MM.1S (cell line): ENCODE measurements at regions not wholly inside any gene's neighbourhood (a gene's known extent, or its start where the extent isn't known, plus 50 kb on each side); places are given as distances from the start of the nearest gene placed in this dataset.

Source experiments
- DNase-seq: peaks from one replicate; pipeline ENCODE4 v3.0.0-alpha.2; 2015
- H2AFZ ChIP-seq: fragments of 300-600 bp; sonication (generic); 2 replicates; pipeline ENCODE4 v1.6.0; 2016; ENCODE audit warnings: antibody characterized with exemption, low read length
- H3F3A ChIP-seq: fragments of 300-600 bp; sonication (generic); 2 replicates; pipeline ENCODE4 v1.6.1; 2016; ENCODE audit warnings: mild to moderate bottlenecking, antibody characterized with exemption, low read length, moderate library complexity, mixed read lengths; ENCODE audit not compliant: insufficient read depth
- H3K27ac ChIP-seq: fragments of 300-600 bp; sonication (generic); 2 replicates; pipeline ENCODE4 v1.5.1; 2016; ENCODE audit warnings: mild to moderate bottlenecking, low read length
- H3K27me3 ChIP-seq: fragments of 300-600 bp; sonication (generic); replicated peaks from 2 replicates; pipeline ENCODE4 v1.6.0; 2016; ENCODE audit warnings: low read length; ENCODE audit not compliant: insufficient read depth
- H3K36me3 ChIP-seq: fragments of 300-600 bp; sonication (generic); replicated peaks from 2 replicates; pipeline ENCODE4 v1.6.1; 2016; ENCODE audit warnings: mild to moderate bottlenecking, low read length, mixed read lengths; ENCODE audit not compliant: insufficient read depth
- H3K4me1 ChIP-seq: fragments of 300-600 bp; sonication (generic); 2 replicates; pipeline ENCODE4 v1.6.1; 2016; ENCODE audit warnings: low read length, mixed read lengths
- H3K4me2 ChIP-seq: fragments of 300-600 bp; sonication (generic); 2 replicates; pipeline ENCODE4 v1.6.0; 2016; ENCODE audit warnings: low read depth, low read length
- H3K4me3 ChIP-seq: fragments of 300-600 bp; sonication (generic); 2 replicates; pipeline ENCODE4 v1.5.1; 2016; ENCODE audit warnings: low read length, mixed read lengths
- H3K79me2 ChIP-seq: fragments of 300-600 bp; sonication (generic); 2 replicates; pipeline ENCODE4 v1.6.1; 2016; ENCODE audit warnings: mixed run types, low read length, mixed read lengths
- H3K9ac ChIP-seq: fragments of 300-600 bp; sonication (generic); 2 replicates; pipeline ENCODE4 v1.6.1; 2016; ENCODE audit warnings: low read length, mixed read lengths
- H3K9me2 ChIP-seq: fragments of 300-600 bp; sonication (generic); replicated peaks from 2 replicates; pipeline ENCODE4 v1.6.1; 2016; ENCODE audit warnings: mild to moderate bottlenecking, low read length, mixed read lengths; ENCODE audit not compliant: insufficient read depth
- H3K9me3 ChIP-seq: fragments of 300-600 bp; sonication (generic); replicated peaks from 2 replicates; pipeline ENCODE4 v1.6.1; 2016; ENCODE audit warnings: mild to moderate bottlenecking, low read length, mixed read lengths; ENCODE audit not compliant: insufficient read depth
- H4K20me1 ChIP-seq: fragments of 300-600 bp; sonication (generic); 2 replicates; pipeline ENCODE4 v1.6.1; 2016; ENCODE audit warnings: mild to moderate bottlenecking, low read length, moderate library complexity, mixed read lengths; ENCODE audit not compliant: insufficient read depth
- CTCF ChIP-seq: fragments of 300-600 bp; sonication (generic); IDR thresholded peaks from 2 replicates; pipeline ENCODE4 v1.5.1; 2016; ENCODE audit warnings: antibody characterized with exemption, low read length, mixed read lengths
- EZH2 ChIP-seq: fragments of 300-600 bp; sonication (generic); optimal IDR thresholded peaks from 2 replicates; pipeline ENCODE3; 2017; ENCODE audit warnings: low read depth, mild to moderate bottlenecking, antibody characterized with exemption, low read length, mixed read lengths
- EZH2phosphoT487 ChIP-seq: fragments of 300-600 bp; sonication (generic); IDR thresholded peaks from 2 replicates; pipeline ENCODE4 v1.6.1; 2018; ENCODE audit warnings: antibody characterized with exemption, low read length

- peaks cover 5% of the 10 kb centered on the region for H3F3A ChIP-seq
- DNase-seq = no peak
- H3K27me3 ChIP-seq = no peaks in the 10 kb centered on the region
- TF ChIP-seq EZH2phosphoT487 (no peak), EZH2 (no peak), CTCF (no peak)
- H3K79me2 ChIP-seq = no peaks in the 10 kb centered on the region
- no peaks in the 10 kb centered on the region for H3K36me3 ChIP-seq
- H3K9me3 ChIP-seq = no peaks in the 10 kb centered on the region
- no peak overlapping the region for H3K4me2 ChIP-seq
- H2AFZ ChIP-seq = no peak overlapping the region
- H3K4me1 ChIP-seq = peaks cover 4% of the 10 kb centered on the region
- no peak overlapping the region for H3K9ac ChIP-seq
- no peaks in the 10 kb centered on the region for H4K20me1 ChIP-seq
- no peak overlapping the region for H3K4me3 ChIP-seq
- H3K9me2 ChIP-seq = no peaks in the 10 kb centered on the region
- no peak overlapping the region for H3K27ac ChIP-seq
Observed at GRCh38 chr5:51013036-51013435, 346.6 kb downstream of the PARP8 start.

GRCh38 chr5:51018423-51018822, 352.0 kb downstream of the PARP8 start:
- Histone ChIP-seq H3K9me2 (no peaks in the 10 kb centered on the region), H3K4me1 (peaks cover 15% of the 10 kb centered on the region), H3K9ac (no peak overlapping the region), H3K4me3 (no peak overlapping the region), H3K27me3 (no peaks in the 10 kb centered on the region), H3F3A (peaks cover 12% of the 10 kb centered on the region), H3K27ac (0 out of 2 replicates have a peak overlapping the region, but pooled peaks have one; percentile 3), H3K9me3 (no peaks in the 10 kb centered on the region), H3K79me2 (no peaks in the 10 kb centered on the region), H3K36me3 (no peaks in the 10 kb centered on the region), H2AFZ (no peak overlapping the region), H4K20me1 (no peaks in the 10 kb centered on the region), H3K4me2 (peak overlapping the region; percentile 30; the same call in 1 of the 2 replicates)
- DNase-seq = peak; percentile 71
- TF ChIP-seq CTCF (no peak), EZH2phosphoT487 (no peak), EZH2 (no peak)

- DNase-seq = no peak
- no peak overlapping the region for H3K4me3 ChIP-seq
- no peak overlapping the region for H3K9ac ChIP-seq
- no peak overlapping the region for H3K4me2 ChIP-seq
- H3K27ac ChIP-seq = no peak overlapping the region
- H3K79me2 ChIP-seq = no peaks in the 10 kb centered on the region
- H4K20me1 ChIP-seq = no peaks in the 10 kb centered on the region
- H3F3A ChIP-seq = no peaks in the 10 kb centered on the region
- no peaks in the 10 kb centered on the region for H3K4me1 ChIP-seq
- no peak for TF ChIP-seq EZH2phosphoT487
- TF ChIP-seq EZH2 = no peak
- no peak for TF ChIP-seq CTCF
- H3K9me3 ChIP-seq = no peaks in the 10 kb centered on the region
- H2AFZ ChIP-seq = no peak overlapping the region
- H3K27me3 ChIP-seq = no peaks in the 10 kb centered on the region
- no peaks in the 10 kb centered on the region for H3K9me2 ChIP-seq
- H3K36me3 ChIP-seq = no peaks in the 10 kb centered on the region
Observed at GRCh38 chr5:51024263-51024662, 357.8 kb downstream of the PARP8 start.

GRCh38 chr5:51027271-51027670, 356.0 kb upstream of the ISL1 start:
- no peak overlapping the region for H3K4me2 ChIP-seq
- TF ChIP-seq CTCF (no peak), EZH2phosphoT487 (no peak)

More at GRCh38 chr5:51027271-51027670, 356.0 kb upstream of the ISL1 start:
- DNase-seq = no peak
- no peak overlapping the region for H3K4me3 ChIP-seq
- H3F3A ChIP-seq = no peaks in the 10 kb centered on the region
- H3K9me2 ChIP-seq = no peaks in the 10 kb centered on the region
- H3K9ac ChIP-seq = no peak overlapping the region
- H4K20me1 ChIP-seq = no peaks in the 10 kb centered on the region
- no peak overlapping the region for H2AFZ ChIP-seq
- no peak overlapping the region for H3K27ac ChIP-seq
- no peaks in the 10 kb centered on the region for H3K79me2 ChIP-seq
- no peaks in the 10 kb centered on the region for H3K4me1 ChIP-seq
- H3K36me3 ChIP-seq = no peaks in the 10 kb centered on the region
- H3K9me3 ChIP-seq = no peaks in the 10 kb centered on the region
- H3K27me3 ChIP-seq = no peaks in the 10 kb centered on the region
